HG03159 (cell line): ENCODE measurements at regions not wholly inside any gene's neighbourhood (a gene's known extent, or its start where the extent isn't known, plus 50 kb on each side); places are given as distances from the start of the nearest gene placed in this dataset.
"Not testable (repeated sequence)": the region's sequence is repeated elsewhere in the genome, so short reads cannot be mapped to it uniquely, and the experiment has no call there.

ENCODE experiments used
- ATAC-seq: cut with Tn5 transposase; IDR thresholded peaks from one replicate; pipeline ENCODE4 v1.9.1; 2021; ENCODE audit warnings: mild to moderate bottlenecking, moderate library complexity; ENCODE audit not compliant: unreplicated experiment

DNA sequence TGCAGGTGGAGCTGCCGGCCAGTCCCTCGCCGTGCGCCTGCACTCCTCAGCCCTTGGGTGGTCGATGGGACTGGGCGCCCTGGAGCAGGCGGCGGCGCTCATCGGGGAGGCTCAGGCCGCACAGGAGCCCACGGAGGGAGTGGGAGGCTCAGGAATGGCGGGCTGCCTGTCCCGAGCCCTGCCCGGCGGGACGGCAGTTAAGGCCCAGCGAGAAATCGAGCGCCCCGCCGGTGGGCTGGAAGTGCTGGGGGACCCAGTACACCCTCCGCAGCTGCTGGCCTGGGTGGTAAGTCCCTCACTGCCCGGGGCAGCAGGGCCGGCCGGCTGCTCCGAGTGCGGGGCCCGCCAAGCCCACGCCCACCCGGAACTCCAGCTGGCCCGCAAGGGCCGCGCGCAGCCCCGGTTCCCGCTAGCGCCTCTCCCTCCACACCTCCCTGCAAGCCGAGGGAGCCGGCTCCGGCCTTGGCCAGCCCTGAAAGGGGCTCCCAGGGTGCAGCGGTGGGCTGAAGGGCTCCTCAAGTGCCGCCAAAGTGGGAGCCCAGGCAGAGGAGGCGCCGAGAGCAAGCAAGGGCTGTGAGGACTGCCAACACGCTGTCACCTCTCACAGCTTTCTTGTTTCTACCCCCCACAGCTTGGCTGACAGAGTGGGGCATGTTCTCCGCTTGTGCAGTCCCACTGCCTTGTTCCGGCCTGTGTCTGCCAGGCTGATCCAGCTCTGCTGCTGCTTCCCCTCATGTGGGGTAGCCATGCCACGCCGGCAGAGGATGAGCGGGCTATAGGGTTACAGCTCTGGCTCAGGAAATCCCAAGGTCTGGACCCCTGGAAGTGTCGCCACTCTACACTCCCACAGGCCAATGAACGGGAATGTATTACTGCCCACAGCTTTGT is 886.7 kb downstream of the FAT4 start:
- ATAC-seq, result not testable (repeated sequence)

DNA sequence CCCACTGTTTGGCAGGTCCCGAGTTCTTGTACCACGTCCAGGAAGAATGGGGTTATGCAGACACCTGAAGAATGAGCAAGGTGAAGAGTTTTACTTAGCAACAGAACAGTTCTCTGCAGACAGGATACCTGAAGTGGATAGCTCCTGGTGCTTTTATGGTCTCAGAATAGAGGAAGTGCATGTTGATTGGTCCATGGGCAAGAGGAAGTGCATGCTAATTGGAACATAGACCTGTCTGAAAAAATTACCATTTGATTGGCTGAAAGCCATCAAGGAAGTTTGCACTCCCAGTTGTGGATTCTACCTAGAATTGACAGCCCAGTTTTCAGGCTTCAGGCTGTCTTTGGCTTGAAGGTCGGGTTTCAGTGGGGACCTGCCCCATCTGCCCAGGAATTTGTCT is 887.5 kb downstream of the FAT4 start:
- no peak for ATAC-seq

DNA sequence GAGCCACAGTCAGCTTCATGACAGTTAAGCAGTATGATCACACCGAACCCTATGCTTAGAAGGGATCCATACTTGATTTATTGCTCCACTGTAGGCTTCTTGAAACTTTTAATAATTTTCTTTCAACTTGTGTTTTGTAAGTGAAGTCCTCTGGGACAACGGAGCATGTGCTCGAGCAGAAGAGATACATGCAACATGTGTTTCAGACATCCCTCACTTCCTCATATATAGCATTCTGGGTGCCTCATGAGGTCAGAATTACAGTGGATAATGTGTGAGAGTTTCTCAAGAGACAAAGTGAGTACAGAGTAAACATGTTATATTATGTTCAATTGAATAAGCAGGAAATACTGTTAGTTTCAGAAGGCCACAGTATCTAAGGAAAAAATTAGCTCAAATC is 893.2 kb downstream of the FAT4 start:
- no peak for ATAC-seq

DNA sequence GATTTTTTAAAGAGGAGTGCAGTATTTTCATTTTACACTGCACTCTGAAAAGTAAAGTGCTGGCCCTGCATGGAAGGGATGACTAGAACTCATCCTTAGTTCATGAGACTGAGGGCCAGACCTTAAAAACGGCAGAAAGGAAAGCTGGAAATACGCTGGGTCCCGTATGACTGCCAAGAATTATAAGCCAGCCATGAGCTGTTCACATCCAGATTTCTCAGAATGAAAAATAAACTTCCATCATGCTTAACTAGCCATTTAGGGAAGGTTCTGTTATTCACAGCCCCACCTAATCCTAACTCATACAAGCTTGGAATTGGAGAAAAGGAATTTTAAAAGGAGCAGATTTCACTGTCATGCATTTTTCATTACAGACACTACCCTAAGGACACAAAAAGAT is 894.4 kb downstream of the FAT4 start:
- no peak for ATAC-seq

DNA sequence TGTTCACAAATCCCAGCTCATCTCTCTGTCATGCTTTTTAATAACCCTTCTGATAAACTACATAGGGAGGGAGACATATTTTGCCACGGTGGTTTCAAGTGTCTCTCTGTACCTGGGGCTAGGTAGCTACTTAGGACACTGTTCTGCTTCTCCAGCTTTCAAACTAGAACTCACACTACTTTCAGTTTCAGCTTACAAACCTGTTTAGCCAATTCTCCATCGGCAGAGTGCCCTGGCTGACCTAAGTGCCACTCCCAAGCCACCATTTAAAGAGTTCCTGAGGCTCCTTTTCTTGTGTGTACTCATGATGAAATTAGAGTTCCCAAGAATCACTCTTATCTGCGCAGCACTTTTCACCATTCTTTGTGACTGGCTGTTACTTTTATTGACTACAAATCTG is 899.2 kb downstream of the FAT4 start:
- no peak for ATAC-seq

DNA sequence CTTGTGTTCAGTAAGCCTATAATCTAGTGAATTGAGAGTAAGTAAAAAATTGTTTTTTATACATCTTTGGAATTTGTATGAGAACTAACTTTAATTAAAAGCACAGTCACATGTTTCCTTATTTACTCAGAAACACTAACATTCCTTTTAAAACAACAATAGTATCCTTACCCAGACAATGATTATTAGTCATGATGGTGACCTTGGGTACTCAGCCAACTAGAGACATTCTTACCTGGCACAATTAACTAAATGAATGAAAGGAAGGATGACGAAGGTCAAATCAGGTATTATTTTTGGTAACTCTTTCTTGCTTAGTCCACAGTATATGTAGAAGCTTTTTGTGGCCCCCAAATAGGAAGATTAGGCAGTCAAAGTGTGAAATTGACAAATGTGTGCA is 901.0 kb downstream of the FAT4 start:
- no peak for ATAC-seq

DNA sequence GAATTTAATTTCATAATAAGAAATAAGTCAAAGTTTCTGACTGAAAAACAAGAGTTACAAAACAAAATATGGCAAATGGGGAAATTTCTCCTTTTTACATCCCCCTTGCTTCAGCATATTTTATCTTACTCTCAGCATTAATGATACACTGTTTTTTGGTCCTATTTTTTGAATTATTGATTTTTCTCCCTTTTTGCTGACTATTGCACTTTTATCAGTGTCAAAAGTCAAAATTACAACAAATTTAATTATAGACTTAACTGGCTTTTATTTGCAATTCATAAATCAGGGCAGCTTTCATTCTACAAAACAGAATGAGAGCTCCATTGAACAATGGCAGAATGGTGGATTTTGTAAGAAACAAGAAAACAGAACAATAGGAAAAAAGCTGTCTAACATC is 901.9 kb downstream of the FAT4 start:
- no peak for ATAC-seq

DNA sequence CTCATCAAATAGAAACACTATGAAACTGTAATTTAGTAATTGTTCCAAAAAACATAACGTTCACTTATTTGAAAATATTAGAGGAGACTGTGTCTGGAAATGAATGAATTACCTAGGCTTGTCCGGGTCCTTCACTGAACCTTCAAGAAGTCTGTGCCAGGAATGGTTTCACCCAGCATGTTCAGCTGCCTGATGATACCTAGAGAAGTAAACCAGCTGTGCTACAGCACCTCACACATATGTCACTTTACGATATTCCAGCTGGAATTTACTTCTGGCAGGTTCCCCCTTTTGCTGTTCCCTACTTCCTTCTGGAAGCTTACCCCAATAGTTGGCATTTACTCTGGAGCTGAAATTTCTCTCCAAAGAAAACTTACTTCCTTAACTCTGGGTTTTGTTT is 906.5 kb downstream of the FAT4 start:
- ATAC-seq, result no peak

DNA sequence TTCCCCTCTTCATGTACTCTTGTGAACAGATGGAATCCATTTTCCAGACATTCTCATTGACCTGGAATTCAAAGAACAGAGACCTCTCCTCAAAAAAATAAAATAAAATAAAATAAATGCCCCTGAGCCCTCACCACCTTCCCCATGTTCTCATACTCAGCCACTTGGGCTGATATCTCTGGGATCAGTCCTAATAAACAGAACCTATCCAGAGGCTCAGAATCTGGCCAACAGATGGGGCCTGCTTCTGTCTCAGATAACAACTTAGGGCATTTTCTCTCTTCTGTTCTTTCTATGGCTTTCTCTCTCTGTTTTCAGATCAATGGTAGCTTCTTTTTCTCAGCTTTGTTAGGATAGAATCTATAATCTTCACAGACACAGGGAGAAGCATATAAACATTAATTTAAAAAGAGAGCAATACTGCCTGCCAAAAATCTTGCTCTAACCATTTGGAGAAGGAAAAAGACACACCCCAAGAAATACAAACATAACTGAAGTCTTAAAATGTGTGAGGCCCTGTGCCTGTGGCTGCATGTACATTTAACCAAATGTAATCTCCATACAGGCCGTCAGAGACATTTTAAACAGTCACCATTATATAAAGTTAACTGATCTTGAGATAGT is 907.1 kb downstream of the FAT4 start:
- no peak for ATAC-seq

DNA sequence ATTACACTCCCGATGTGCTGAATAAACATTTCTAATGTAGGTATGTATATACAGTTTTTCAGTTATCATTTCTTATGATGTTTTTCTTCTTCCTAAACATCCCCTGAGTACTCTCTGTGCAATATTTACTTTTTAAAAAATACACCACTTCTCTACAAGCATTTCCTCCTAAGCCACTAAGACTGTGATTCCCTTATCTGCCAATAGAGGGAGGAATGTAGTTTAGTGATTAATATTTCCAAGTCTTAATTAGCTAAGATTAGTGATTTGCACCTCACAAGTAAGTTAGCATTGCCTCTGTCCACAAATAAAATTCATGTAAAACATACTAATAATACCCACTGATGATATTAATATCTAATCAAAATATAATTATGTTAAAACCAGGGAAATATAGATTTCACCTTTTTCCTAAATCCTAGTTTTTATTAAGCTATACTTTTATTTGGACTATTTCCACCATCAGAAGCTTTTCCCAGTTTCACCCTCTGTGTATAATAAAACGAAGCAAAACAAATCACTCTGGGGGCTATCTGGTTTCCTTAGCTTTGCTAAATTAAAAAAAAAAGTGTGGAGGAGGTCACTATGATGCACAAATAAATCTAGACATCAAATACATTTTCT is 909.1 kb downstream of the FAT4 start:
- peak; percentile 46 for ATAC-seq

DNA sequence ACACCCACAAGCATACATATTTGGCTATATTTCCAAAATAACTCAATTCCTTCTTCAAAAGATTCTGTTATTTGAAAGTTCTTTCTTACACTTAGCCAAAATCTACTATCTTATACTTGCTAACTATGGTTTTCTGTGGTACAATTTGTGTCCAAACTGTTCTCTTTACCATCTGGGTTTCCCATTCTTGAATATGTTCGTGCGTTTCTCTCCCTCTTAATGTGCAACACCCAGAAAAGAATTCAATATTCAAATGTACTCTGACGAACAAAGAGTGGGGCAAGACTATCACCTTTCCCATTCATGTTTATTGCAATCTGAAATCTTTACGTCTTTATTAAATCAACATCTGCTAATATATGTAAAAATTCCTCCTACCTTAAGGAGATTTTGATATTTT is 912.7 kb downstream of the FAT4 start:
- no peak for ATAC-seq

DNA sequence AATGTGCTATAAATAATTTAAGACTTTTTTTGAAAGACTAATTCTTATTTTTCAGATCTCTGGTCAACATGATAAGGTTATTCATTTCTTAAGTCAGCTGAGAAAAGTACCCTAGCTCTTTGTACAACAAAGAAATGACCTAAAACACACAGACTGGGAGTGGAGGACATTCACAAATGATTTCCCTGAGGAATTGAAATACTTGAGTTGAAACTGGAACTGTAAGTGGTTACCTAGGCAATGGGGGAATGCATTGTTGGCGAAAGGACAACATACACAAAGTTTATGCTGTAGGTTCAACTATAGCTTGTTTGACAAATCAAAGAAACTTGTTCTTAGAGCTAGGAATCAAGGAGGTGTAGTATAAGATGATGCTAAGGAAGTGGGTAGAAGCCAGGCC is 915.5 kb downstream of the FAT4 start:
- ATAC-seq, result no peak

DNA sequence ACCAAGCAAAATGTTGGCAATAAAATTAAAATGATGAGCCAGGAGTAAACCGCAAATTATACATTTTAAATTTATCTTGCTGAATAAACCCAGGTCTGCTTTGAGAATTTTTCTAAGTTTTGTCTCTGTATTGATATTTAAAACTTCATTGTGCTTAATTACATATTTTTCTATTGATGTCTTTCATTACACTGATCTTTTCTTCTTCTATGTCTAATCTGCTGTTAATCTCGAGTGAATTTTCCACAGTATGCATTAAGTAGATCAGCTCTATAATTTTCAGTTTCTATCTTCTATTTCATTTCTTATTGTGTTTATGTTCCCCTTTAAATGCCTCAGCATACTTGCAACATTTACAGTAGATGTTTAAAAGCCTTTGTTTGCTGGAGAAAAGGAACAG is 918.7 kb downstream of the FAT4 start:
- no peak for ATAC-seq

DNA sequence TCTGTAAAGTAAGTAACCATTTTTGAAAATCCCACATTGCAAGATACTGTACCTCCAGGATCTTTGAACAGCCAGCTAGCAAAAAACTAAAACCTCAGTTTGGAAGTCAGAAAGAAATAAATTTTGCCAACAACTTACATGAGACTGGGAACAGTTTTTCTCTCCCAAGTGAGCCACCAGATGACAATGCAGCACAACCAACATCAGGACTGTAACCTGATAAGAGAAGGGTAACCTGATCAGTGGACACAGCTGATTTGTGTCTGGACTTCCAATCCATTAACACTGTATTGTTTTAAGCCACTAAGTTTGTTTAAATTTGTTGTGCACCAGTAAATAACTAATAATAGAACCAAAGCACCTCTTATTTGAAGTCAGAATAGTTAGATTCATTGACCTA is 923.3 kb downstream of the FAT4 start:
- ATAC-seq, result no peak

DNA sequence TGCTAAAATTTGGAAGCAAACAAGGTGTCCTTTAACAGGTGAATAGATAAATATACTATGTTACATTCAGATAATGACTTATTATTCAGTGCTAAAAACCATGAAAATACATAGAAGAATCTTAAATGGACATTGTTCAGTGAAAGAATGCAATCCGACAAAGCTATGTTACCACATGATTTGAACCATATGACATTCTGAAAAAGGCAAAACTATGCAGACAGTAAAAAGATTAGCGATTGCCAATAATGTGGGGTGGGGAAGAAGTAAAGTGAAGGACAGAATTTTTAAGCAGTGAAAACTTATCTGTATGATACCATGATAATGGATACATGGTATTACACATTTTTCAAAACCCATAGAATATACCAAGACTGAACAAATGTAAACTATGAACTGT is 926.9 kb downstream of the FAT4 start:
- no peak for ATAC-seq

DNA sequence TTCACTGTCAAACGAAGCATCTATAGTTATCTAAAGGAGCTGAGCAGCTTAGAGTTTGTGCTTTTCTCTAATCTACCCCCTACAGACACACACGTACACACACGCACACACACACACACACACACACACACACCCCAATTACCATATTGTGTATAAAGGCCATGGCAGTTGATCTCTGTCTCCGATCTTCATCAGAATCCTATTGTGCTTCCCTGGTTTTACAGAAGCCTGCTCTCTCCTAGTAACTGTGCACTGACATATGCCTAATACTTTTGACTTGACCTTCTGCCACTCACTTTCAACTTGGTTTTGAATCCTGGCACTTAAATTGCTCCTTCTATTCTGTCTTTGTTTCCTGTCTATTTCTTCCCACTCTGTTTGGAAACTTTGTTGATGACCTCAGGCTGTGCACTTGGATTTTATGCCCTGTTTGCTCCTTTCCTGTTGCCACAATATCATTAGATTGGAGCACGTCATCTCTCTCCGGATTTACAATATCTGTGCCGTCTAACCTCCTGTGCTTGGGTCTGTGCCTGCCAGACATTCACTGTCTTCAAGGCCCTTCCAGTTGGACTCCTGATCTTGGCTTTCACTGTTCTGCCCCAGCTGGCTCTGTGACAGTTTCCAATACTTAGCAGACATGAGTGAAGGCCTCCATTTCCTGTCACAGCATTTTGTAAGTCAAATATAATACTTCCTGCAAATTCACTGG is 928.1 kb downstream of the FAT4 start:
- no peak for ATAC-seq

DNA sequence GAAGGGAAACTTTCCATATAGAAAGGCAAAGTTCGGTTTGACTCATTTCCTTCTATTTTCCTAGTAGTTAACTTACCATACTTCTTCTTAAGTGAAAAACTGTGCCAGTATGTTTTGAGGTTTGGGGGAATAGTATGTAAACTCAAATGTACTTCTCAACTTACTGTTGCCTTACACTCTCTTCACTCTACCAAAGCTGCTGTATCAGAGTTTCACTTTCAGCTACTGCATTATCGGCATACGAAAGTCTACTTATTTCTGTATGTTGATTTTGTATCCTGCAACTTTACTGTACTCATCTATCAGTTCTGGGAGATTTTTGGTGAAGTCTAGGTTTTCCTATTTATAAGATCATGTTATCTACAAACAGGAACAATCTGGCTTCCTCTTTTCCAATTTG is 932.7 kb downstream of the FAT4 start:
- no peak for ATAC-seq

DNA sequence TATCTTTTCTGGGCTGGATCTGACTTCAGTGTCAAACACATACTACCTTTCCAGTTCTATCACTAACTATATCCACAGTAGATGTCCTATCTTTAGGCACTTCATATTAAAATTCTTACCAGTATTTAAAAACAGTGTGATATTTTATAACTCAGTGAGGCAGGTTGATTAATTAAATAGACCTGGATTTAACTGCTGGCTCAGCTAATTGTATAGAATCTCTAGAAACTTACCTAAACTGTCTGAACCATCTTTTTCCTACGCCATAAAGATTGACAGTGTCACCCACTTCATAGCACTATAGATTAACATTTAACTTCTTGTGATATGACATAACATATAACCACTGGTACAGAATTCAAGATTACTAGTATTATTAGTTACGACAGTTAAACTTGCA is 935.3 kb downstream of the FAT4 start:
- no peak for ATAC-seq

DNA sequence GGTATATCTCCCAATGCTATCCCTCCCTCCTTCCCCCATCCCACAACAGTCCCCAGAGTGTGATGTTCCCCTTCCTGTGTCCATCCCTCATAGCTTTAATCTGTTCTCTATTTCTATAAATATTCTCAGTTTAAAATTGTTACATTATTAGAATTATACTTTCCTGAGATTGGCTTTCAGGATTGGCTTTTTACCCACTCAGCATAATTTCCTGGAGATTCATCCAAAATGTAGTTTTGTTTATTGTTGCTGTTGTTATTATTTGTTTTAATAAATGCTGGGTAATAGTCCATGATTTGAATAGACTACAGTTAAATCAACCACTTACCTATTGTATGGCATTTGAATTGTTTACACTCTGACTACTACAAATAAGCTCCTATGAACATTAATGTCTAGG is 936.4 kb downstream of the FAT4 start:
- no peak for ATAC-seq

DNA sequence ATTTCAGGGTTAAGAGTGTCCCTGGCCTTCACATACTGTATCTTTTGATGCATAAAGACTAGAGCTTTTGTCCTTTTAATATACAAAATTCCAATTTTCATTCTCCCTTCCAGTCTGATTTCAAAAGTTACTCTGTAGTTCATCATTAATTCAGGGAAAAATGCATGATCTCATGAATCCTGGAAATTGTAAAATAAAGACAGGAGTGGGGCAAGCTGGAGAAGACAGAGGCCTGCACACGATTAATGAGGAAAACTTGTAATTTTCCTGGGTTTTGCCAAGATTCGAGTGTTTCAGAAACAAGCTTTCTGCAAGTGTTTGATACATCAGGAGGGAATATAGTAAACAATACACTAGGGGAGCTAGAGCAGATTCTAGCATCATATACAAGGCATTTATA is 947.9 kb downstream of the FAT4 start:
- no peak for ATAC-seq

DNA sequence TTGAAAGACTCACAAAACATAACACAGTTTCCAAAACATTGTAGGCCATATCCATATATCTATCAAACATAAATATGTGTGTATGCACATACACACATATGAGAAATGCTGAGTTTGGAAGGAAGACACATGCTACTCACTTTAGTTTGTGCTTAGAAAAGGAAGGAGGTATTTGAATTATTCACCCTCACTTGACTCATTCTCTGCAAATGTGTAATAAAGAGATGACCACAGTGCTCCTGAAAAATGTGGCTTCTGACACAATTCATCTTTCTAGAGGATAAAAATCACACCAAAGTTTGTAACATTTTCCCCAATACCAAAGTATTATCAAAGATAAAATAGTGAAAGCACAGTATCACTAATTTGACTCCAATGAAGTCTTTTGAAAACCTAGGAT is 950.1 kb downstream of the FAT4 start:
- no peak for ATAC-seq

DNA sequence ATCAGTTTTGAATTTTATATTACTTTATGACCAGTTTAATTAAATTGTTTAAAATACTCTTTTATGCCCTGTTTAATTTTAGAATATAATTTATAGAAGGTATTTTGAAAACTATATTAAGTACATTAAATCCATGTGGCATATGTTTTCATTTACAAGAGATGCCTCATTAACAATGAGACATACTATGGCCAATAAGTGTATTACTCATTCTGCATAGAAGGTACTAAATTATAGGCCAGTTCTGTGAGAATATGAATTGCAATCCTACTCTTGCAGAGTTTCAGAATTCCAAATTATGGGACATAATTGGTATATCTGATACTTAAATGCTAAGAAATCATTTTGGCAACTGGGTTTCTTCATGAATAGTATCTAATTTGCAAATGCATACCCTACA is 951.1 kb downstream of the FAT4 start:
- no peak for ATAC-seq
